ENCODE measurements at regions not wholly inside any gene's neighbourhood (a gene's known extent, or its start where the extent isn't known, plus 50 kb on each side); places are given as distances from the start of the nearest gene placed in this dataset.
"Not testable (repeated sequence)": the region's sequence is repeated elsewhere in the genome, so short reads cannot be mapped to it uniquely, and the experiment has no call there.

GRCh38 chr14:25322784-25323183, 272.8 kb upstream of the STXBP6 start:
- 59 to 61% methylated on average over 1 of the region's 1 CpG for WGBS, 2 donors
- Histone ChIP-seq H3K9me3 (peaks cover 0 to 4% (median 0%) of the 10 kb centered on the region in 11 donors), H3K36me3 (no peaks in the 10 kb centered on the region), H3K27ac (no peak overlapping the region), H3K4me1 (no peaks in the 10 kb centered on the region), H3K27me3 (no peaks in the 10 kb centered on the region), H3K4me3 (no peak overlapping the region)
- TF ChIP-seq, protein P1, sequence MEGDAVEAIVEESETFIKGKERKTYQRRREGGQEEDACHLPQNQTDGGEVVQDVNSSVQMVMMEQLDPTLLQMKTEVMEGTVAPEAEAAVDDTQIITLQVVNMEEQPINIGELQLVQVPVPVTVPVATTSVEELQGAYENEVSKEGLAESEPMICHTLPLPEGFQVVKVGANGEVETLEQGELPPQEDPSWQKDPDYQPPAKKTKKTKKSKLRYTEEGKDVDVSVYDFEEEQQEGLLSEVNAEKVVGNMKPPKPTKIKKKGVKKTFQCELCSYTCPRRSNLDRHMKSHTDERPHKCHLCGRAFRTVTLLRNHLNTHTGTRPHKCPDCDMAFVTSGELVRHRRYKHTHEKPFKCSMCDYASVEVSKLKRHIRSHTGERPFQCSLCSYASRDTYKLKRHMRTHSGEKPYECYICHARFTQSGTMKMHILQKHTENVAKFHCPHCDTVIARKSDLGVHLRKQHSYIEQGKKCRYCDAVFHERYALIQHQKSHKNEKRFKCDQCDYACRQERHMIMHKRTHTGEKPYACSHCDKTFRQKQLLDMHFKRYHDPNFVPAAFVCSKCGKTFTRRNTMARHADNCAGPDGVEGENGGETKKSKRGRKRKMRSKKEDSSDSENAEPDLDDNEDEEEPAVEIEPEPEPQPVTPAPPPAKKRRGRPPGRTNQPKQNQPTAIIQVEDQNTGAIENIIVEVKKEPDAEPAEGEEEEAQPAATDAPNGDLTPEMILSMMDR (IDR thresholded peaks at IDR 0.05): no peak
- no peak for DNase-seq
- no peak for ATAC-seq
- intact Hi-C loops (cut with DNase I): no loop called here

DNA sequence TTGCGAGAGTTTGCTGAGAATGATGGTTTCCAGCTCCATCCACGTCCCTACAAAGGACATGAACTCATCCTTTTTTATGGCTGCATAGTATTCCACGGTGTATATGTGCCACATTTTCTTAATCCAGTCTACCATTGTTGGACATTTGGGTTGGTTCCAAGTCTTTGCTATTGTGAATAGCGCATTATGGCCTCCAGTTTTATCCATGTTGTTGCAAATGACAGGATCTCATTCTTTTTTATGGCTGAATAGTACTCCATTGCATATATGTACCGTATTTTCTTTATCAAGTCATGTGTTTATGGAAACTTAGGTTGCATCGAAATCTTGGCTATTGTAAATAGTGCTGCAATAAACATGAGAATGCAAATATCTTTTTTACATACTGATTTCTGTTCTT, 266.1 kb upstream of the STXBP6 start:
- H3K27ac ChIP-seq; H3K4me1 ChIP-seq; H3K4me3 ChIP-seq; intact Hi-C loops (cut with DNase I); DNase-seq; H3K27me3 ChIP-seq; H3K36me3 ChIP-seq; ATAC-seq: not testable (repeated sequence)
- 71 to 73% methylated on average over 4 to 6 of the region's 6 CpGs for WGBS, 2 donors
- H3K9me3 ChIP-seq: peaks cover 0 to 19% (median 0%) of the 10 kb centered on the region in 11 donors

DNA sequence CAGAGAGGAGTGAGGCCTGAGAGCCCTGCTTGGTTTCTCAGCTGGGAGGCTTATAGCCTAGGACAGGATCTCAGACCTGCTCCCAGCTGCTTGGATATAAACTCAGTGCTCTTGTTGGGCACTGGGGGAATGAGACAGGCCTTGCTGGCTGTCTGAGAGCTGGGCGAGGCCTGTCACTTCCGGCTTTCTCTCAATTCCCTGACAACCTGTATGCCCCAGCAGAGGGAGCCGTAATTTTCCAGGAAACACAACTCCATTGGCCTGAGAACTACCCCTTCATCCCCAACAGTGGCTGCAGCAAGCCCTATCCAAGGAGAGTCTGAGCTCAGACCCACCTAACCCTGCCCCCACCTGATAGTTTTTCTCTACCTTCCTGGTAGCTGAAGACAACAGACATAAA, 258.3 kb upstream of the STXBP6 start:
- Histone ChIP-seq H3K4me1 (no peaks in the 10 kb centered on the region), H3K27me3 (no peaks in the 10 kb centered on the region), H3K9me3 (peaks cover 0 to 8% (median 0%) of the 10 kb centered on the region in 11 donors), H3K27ac (no peak overlapping the region), H3K4me3 (no peak overlapping the region), H3K36me3 (no peaks in the 10 kb centered on the region)
- 52 to 65% methylated on average over 3 of the region's 3 CpGs for WGBS, 2 donors
- DNase-seq (no peak), ATAC-seq (no peak)
- intact Hi-C loops (cut with DNase I): no loop called here
- TF ChIP-seq, protein P1 (IDR thresholded peaks at IDR 0.05): no peak

- intact Hi-C loops (cut with DNase I): no loop called here
- DNase-seq (no peak), ATAC-seq (no peak)
- H3K36me3 ChIP-seq: no peaks in the 10 kb centered on the region
- no peak overlapping the region for H3K27ac ChIP-seq
- H3K4me3 ChIP-seq: no peak overlapping the region
- H3K27me3 ChIP-seq: no peaks in the 10 kb centered on the region
- TF ChIP-seq, protein P1 (IDR thresholded peaks at IDR 0.05): no peak
- 62 to 63% methylated on average over 2 of the region's 2 CpGs for WGBS, 2 donors
- H3K9me3 ChIP-seq: no peaks in the 10 kb centered on the region
- H3K4me1 ChIP-seq: no peaks in the 10 kb centered on the region
These were observed 254.0 kb upstream of the STXBP6 start for GRCh38 chr14:25303934-25304333.

DNA sequence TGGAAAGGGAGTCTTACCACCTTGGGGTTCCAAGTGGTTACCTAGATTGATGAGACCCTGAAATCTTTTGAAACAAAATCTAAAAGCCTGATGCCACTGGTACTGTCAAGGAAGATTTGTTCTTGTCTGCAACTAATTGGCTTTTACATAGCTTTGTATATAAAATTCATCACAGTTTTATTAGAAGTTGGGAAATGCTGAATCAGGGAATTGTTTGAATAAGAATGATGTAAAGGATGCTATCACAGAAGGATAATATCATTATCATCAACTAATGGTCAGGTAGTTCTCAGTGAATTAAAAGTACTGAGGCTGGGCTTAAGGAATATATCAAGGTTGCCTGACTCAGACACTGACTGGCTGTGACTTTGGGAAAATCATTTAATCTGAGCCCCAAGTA, 248.3 kb upstream of the STXBP6 start:
- no peaks in the 10 kb centered on the region for H3K36me3 ChIP-seq
- DNase-seq: no peak
- no peak overlapping the region for H3K27ac ChIP-seq
- H3K9me3 ChIP-seq: no peaks in the 10 kb centered on the region
- no peak for ATAC-seq
- H3K27me3 ChIP-seq: no peaks in the 10 kb centered on the region
- no peaks in the 10 kb centered on the region for H3K4me1 ChIP-seq
- intact Hi-C loops (cut with DNase I): no loop called here
- TF ChIP-seq, protein P1 (IDR thresholded peaks at IDR 0.05): no peak
- no peak overlapping the region for H3K4me3 ChIP-seq

GRCh38 chr14:25290154-25290553, 240.2 kb upstream of the STXBP6 start:
- intact Hi-C loops (cut with DNase I); ATAC-seq; H3K27me3 ChIP-seq; H3K36me3 ChIP-seq; H3K4me1 ChIP-seq; DNase-seq; H3K4me3 ChIP-seq; H3K27ac ChIP-seq: not testable (repeated sequence)
- H3K9me3 ChIP-seq: peaks cover 0 to 15% (median 4%) of the 10 kb centered on the region in 11 donors
- 47 to 89% methylated on average over 1 of the region's 1 CpG for WGBS, 2 donors

All from heart right ventricle (tissue), 16 donors.